Peyer's patch (tissue), 4 donors: ENCODE measurements at regions not wholly inside any gene's neighbourhood (a gene's known extent, or its start where the extent isn't known, plus 50 kb on each side); places are given as distances from the start of the nearest gene placed in this dataset.

Experiments used
- DNase-seq, 3 donors: peaks; one replicate each; pipeline ENCODE4 v3.0.0-alpha.2; 2017 to 2019
- H3K27ac ChIP-seq, 4 donors: fragments of 200-600 bp; sonication (generic); one replicate each; pipeline ENCODE4 v1.5.1; 2016 to 2019
- H3K27me3 ChIP-seq, 2 donors: fragments of 200-600 bp; sonication (generic); one replicate each; pipeline ENCODE4 v1.5.1; 2019
- H3K36me3 ChIP-seq, 3 donors: fragments of 200-600 bp; sonication (generic); one replicate each; pipeline ENCODE4 v1.5.1; 2016 to 2019
- H3K4me1 ChIP-seq, 4 donors: fragments of 200-600 bp; sonication (generic); one replicate each; pipeline ENCODE4 v1.5.1; 2016 to 2019
- H3K4me3 ChIP-seq, 4 donors: fragments of 200-600 bp; sonication (generic); 1 replicate in 3 of 4; 2 replicates in 1 of 4; pipeline ENCODE4 v1.5.1; 2016 to 2019; ENCODE audit warnings: mild to moderate bottlenecking in 1 of 4
- H3K9me3 ChIP-seq, 4 donors: fragments of 200-600 bp; sonication (generic); one replicate each; pipeline ENCODE4 v1.5.1; 2016 to 2019; ENCODE audit warnings: mild to moderate bottlenecking in 1 of 4
- CTCF ChIP-seq, 6 experiments: fragments of 450-650 bp in 4 of 6; fragments of 200-600 bp in 2 of 6; sonication (generic) in 1 of 6; IDR thresholded peaks; one replicate each; pipeline ENCODE4 v1.5.1; 2017 to 2019; ENCODE audit warnings: antibody characterized with exemption in 6 of 6, mild to moderate bottlenecking in 3 of 6, moderate library complexity in 1 of 6
- POLR2A ChIP-seq, 2 donors: fragments of 450-650 bp; IDR thresholded peaks; one replicate each; pipeline ENCODE4 v1.5.1; 2017; ENCODE audit warnings: antibody characterized with exemption in 2 of 2, mild to moderate bottlenecking in 2 of 2, moderate library complexity in 2 of 2

GRCh38 chr3:168220556-168220955 lies 124.8 kb upstream of the GOLIM4 start:
- no peaks in the 10 kb centered on the region for H3K27me3 ChIP-seq
- no peak overlapping the region for H3K4me3 ChIP-seq
- no peaks in the 10 kb centered on the region for H3K9me3 ChIP-seq
- no peaks in the 10 kb centered on the region for H3K4me1 ChIP-seq
- TF ChIP-seq CTCF (IDR thresholded peaks at IDR 0.05): no peak
- TF ChIP-seq POLR2A (IDR thresholded peaks at IDR 0.05): no peak
- DNase-seq: no peak
- no peak overlapping the region for H3K27ac ChIP-seq
- H3K36me3 ChIP-seq: no peaks in the 10 kb centered on the region

- no peaks in the 10 kb centered on the region for H3K27me3 ChIP-seq
- no peaks in the 10 kb centered on the region for H3K9me3 ChIP-seq
- H3K36me3 ChIP-seq: no peaks in the 10 kb centered on the region
- TF ChIP-seq CTCF (IDR thresholded peaks at IDR 0.05): no peak
- no peak for TF ChIP-seq POLR2A (IDR thresholded peaks at IDR 0.05)
- H3K27ac ChIP-seq: no peak overlapping the region
- H3K4me1 ChIP-seq: no peaks in the 10 kb centered on the region
- no peak for DNase-seq
- H3K4me3 ChIP-seq: no peak overlapping the region
These were observed 123.8 kb upstream of the GOLIM4 start for GRCh38 chr3:168219530-168219929.

- Histone ChIP-seq H3K27ac (no peak overlapping the region), H3K9me3 (no peaks in the 10 kb centered on the region), H3K4me3 (no peak overlapping the region), H3K4me1 (no peaks in the 10 kb centered on the region), H3K27me3 (no peaks in the 10 kb centered on the region), H3K36me3 (no peaks in the 10 kb centered on the region)
- no peak for DNase-seq
- TF ChIP-seq POLR2A (IDR thresholded peaks at IDR 0.05) (no peak), CTCF (IDR thresholded peaks at IDR 0.05) (no peak)
These were observed 122.9 kb upstream of the GOLIM4 start for GRCh38 chr3:168218600-168218999.

- H3K27me3 ChIP-seq: no peaks in the 10 kb centered on the region
- no peaks in the 10 kb centered on the region for H3K4me1 ChIP-seq
- H3K4me3 ChIP-seq: no peak overlapping the region
- TF ChIP-seq POLR2A (IDR thresholded peaks at IDR 0.05) (no peak), CTCF (IDR thresholded peaks at IDR 0.05) (no peak)
- no peaks in the 10 kb centered on the region for H3K36me3 ChIP-seq
- DNase-seq: no peak
- H3K9me3 ChIP-seq: no peaks in the 10 kb centered on the region
- H3K27ac ChIP-seq: no peak overlapping the region
These were observed 121.1 kb upstream of the GOLIM4 start for GRCh38 chr3:168216851-168217250.

GRCh38 chr3:168213920-168214319 lies 118.2 kb upstream of the GOLIM4 start:
- no peak for DNase-seq
- H3K4me3 ChIP-seq: no peak overlapping the region
- TF ChIP-seq POLR2A (IDR thresholded peaks at IDR 0.05): no peak
- TF ChIP-seq CTCF (IDR thresholded peaks at IDR 0.05): no peak
- H3K4me1 ChIP-seq: no peaks in the 10 kb centered on the region
- H3K9me3 ChIP-seq: no peaks in the 10 kb centered on the region
- H3K27ac ChIP-seq: no peak overlapping the region
- H3K27me3 ChIP-seq: no peaks in the 10 kb centered on the region
- no peaks in the 10 kb centered on the region for H3K36me3 ChIP-seq

GRCh38 chr3:168212664-168213285 lies 117.1 kb upstream of the GOLIM4 start:
- no peaks in the 10 kb centered on the region for H3K27me3 ChIP-seq
- DNase-seq: no peak
- no peak overlapping the region for H3K27ac ChIP-seq
- H3K4me3 ChIP-seq: no peak overlapping the region
- H3K36me3 ChIP-seq: no peaks in the 10 kb centered on the region
- TF ChIP-seq POLR2A (IDR thresholded peaks at IDR 0.05) (no peak), CTCF (IDR thresholded peaks at IDR 0.05) (no peak)
- no peaks in the 10 kb centered on the region for H3K4me1 ChIP-seq
- no peaks in the 10 kb centered on the region for H3K9me3 ChIP-seq
